ENCODE measurements at regions not wholly inside any gene's neighbourhood (a gene's known extent, or its start where the extent isn't known, plus 50 kb on each side); places are given as distances from the start of the nearest gene placed in this dataset.
"Not testable (repeated sequence)": the region's sequence is repeated elsewhere in the genome, so short reads cannot be mapped to it uniquely, and the experiment has no call there.

GRCh38 chr2:158866082-158866481 lies 71.0 kb downstream of the DAPL1 start:
- not testable (repeated sequence) for H3K27me3 ChIP-seq (ENCODE audit: control insufficient read depth, insufficient read depth, low read length); H3K36me3 ChIP-seq (ENCODE audit: control insufficient read depth, insufficient read depth, low read length); H3K4me1 ChIP-seq (ENCODE audit: control insufficient read depth, insufficient read depth, low read length); H3K9ac ChIP-seq (ENCODE audit: low read length); H3K4me3 ChIP-seq (ENCODE audit: low read length); H3K27ac ChIP-seq (ENCODE audit: low read depth, low read length)

- H3K4me3 ChIP-seq (ENCODE audit: low read length); H3K4me1 ChIP-seq (ENCODE audit: control insufficient read depth, insufficient read depth, low read length); H3K36me3 ChIP-seq (ENCODE audit: control insufficient read depth, insufficient read depth, low read length); H3K9ac ChIP-seq (ENCODE audit: low read length); H3K27me3 ChIP-seq (ENCODE audit: control insufficient read depth, insufficient read depth, low read length); H3K27ac ChIP-seq (ENCODE audit: low read depth, low read length): not testable (repeated sequence)
Observed at GRCh38 chr2:158867531-158868191, 72.5 kb downstream of the DAPL1 start.

- H3K4me1 ChIP-seq (ENCODE audit: control insufficient read depth, insufficient read depth, low read length); H3K4me3 ChIP-seq (ENCODE audit: low read length); H3K9ac ChIP-seq (ENCODE audit: low read length); H3K27me3 ChIP-seq (ENCODE audit: control insufficient read depth, insufficient read depth, low read length); H3K36me3 ChIP-seq (ENCODE audit: control insufficient read depth, insufficient read depth, low read length); H3K27ac ChIP-seq (ENCODE audit: low read depth, low read length): not testable (repeated sequence)
Observed at GRCh38 chr2:158868386-158868785, 73.3 kb downstream of the DAPL1 start.

- not testable (repeated sequence) for H3K27ac ChIP-seq (ENCODE audit: low read depth, low read length); H3K4me1 ChIP-seq (ENCODE audit: control insufficient read depth, insufficient read depth, low read length); H3K4me3 ChIP-seq (ENCODE audit: low read length); H3K9ac ChIP-seq (ENCODE audit: low read length); H3K36me3 ChIP-seq (ENCODE audit: control insufficient read depth, insufficient read depth, low read length); H3K27me3 ChIP-seq (ENCODE audit: control insufficient read depth, insufficient read depth, low read length)
Observed at GRCh38 chr2:158869122-158869521, 74.0 kb downstream of the DAPL1 start.

GRCh38 chr2:158869609-158870008 lies 74.5 kb downstream of the DAPL1 start:
- H3K27me3 ChIP-seq (ENCODE audit: control insufficient read depth, insufficient read depth, low read length); H3K27ac ChIP-seq (ENCODE audit: low read depth, low read length); H3K4me1 ChIP-seq (ENCODE audit: control insufficient read depth, insufficient read depth, low read length); H3K9ac ChIP-seq (ENCODE audit: low read length); H3K36me3 ChIP-seq (ENCODE audit: control insufficient read depth, insufficient read depth, low read length); H3K4me3 ChIP-seq (ENCODE audit: low read length): not testable (repeated sequence)

- no peak overlapping the region for H3K4me3 ChIP-seq (ENCODE audit: low read length)
- H3K27ac ChIP-seq (ENCODE audit: low read depth, low read length) = no peak overlapping the region
- H3K36me3 ChIP-seq (ENCODE audit: control insufficient read depth, insufficient read depth, low read length) = no peaks in the 10 kb centered on the region
- H3K4me1 ChIP-seq (ENCODE audit: control insufficient read depth, insufficient read depth, low read length) = no peaks in the 10 kb centered on the region
- H3K9ac ChIP-seq (ENCODE audit: low read length) = no peak overlapping the region
- H3K27me3 ChIP-seq (ENCODE audit: control insufficient read depth, insufficient read depth, low read length) = no peaks in the 10 kb centered on the region
Observed at GRCh38 chr2:158878003-158878402, 82.9 kb downstream of the DAPL1 start.

GRCh38 chr2:158879229-158879903 lies 84.2 kb downstream of the DAPL1 start:
- Histone ChIP-seq H3K27me3 (ENCODE audit: control insufficient read depth, insufficient read depth, low read length) (no peaks in the 10 kb centered on the region), H3K27ac (ENCODE audit: low read depth, low read length) (no peak overlapping the region), H3K4me3 (ENCODE audit: low read length) (no peak overlapping the region), H3K4me1 (ENCODE audit: control insufficient read depth, insufficient read depth, low read length) (no peaks in the 10 kb centered on the region), H3K9ac (ENCODE audit: low read length) (no peak overlapping the region), H3K36me3 (ENCODE audit: control insufficient read depth, insufficient read depth, low read length) (no peaks in the 10 kb centered on the region)

GRCh38 chr2:158882297-158882696 lies 86.1 kb upstream of the TANC1 start:
- H3K36me3 ChIP-seq (ENCODE audit: control insufficient read depth, insufficient read depth, low read length) = no peaks in the 10 kb centered on the region
- no peak overlapping the region for H3K4me3 ChIP-seq (ENCODE audit: low read length)
- no peaks in the 10 kb centered on the region for H3K27me3 ChIP-seq (ENCODE audit: control insufficient read depth, insufficient read depth, low read length)

GRCh38 chr2:158884552-158884951 lies 83.9 kb upstream of the TANC1 start:
- not testable (repeated sequence) for H3K27ac ChIP-seq (ENCODE audit: low read depth, low read length); H3K9ac ChIP-seq (ENCODE audit: low read length); H3K4me1 ChIP-seq (ENCODE audit: control insufficient read depth, insufficient read depth, low read length); H3K27me3 ChIP-seq (ENCODE audit: control insufficient read depth, insufficient read depth, low read length); H3K36me3 ChIP-seq (ENCODE audit: control insufficient read depth, insufficient read depth, low read length); H3K4me3 ChIP-seq (ENCODE audit: low read length)

More at GRCh38 chr2:158882297-158882696, 86.1 kb upstream of the TANC1 start:
- Histone ChIP-seq H3K27ac (ENCODE audit: low read depth, low read length) (no peak overlapping the region), H3K9ac (ENCODE audit: low read length) (no peak overlapping the region), H3K4me1 (ENCODE audit: control insufficient read depth, insufficient read depth, low read length) (no peaks in the 10 kb centered on the region)

GRCh38 chr2:158885018-158885678 lies 83.3 kb upstream of the TANC1 start:
- not testable (repeated sequence) for H3K27ac ChIP-seq (ENCODE audit: low read depth, low read length); H3K4me3 ChIP-seq (ENCODE audit: low read length); H3K36me3 ChIP-seq (ENCODE audit: control insufficient read depth, insufficient read depth, low read length); H3K27me3 ChIP-seq (ENCODE audit: control insufficient read depth, insufficient read depth, low read length); H3K9ac ChIP-seq (ENCODE audit: low read length); H3K4me1 ChIP-seq (ENCODE audit: control insufficient read depth, insufficient read depth, low read length)

- H3K36me3 ChIP-seq (ENCODE audit: control insufficient read depth, insufficient read depth, low read length); H3K4me3 ChIP-seq (ENCODE audit: low read length); H3K4me1 ChIP-seq (ENCODE audit: control insufficient read depth, insufficient read depth, low read length); H3K27ac ChIP-seq (ENCODE audit: low read depth, low read length); H3K9ac ChIP-seq (ENCODE audit: low read length); H3K27me3 ChIP-seq (ENCODE audit: control insufficient read depth, insufficient read depth, low read length): not testable (repeated sequence)
Observed at GRCh38 chr2:158885679-158886050, 82.8 kb upstream of the TANC1 start.

- Histone ChIP-seq H3K4me1 (ENCODE audit: control insufficient read depth, insufficient read depth, low read length) (no peaks in the 10 kb centered on the region), H3K4me3 (ENCODE audit: low read length) (no peak overlapping the region), H3K27me3 (ENCODE audit: control insufficient read depth, insufficient read depth, low read length) (no peaks in the 10 kb centered on the region)
Observed at GRCh38 chr2:158889135-158889853, 79.1 kb upstream of the TANC1 start.

More at GRCh38 chr2:158889135-158889853, 79.1 kb upstream of the TANC1 start:
- H3K9ac ChIP-seq (ENCODE audit: low read length) = no peak overlapping the region
- H3K36me3 ChIP-seq (ENCODE audit: control insufficient read depth, insufficient read depth, low read length) = no peaks in the 10 kb centered on the region
- H3K27ac ChIP-seq (ENCODE audit: low read depth, low read length) = no peak overlapping the region

All from rectal smooth muscle tissue (tissue), 1 donor.